DND-41 (cell line): ENCODE measurements at regions not wholly inside any gene's neighbourhood (a gene's known extent, or its start where the extent isn't known, plus 50 kb on each side); places are given as distances from the start of the nearest gene placed in this dataset.

Experiments
- ATAC-seq: fragments of 200-7000 bp; cut with Tn5 transposase; 3 replicates; pipeline ENCODE4 v1.9.1; 2021; ENCODE audit warnings: low read depth; ENCODE audit not compliant: insufficient read depth
- DNase-seq: peaks from one replicate; pipeline ENCODE4 v3.0.0-alpha.2; 2020
- H2AFZ ChIP-seq: 2 replicates; pipeline ENCODE4 v1.6.0; 2012; ENCODE audit warnings: low read depth, low read length
- H3K27ac ChIP-seq: 2 replicates; pipeline ENCODE4 v1.5.1; 2012; ENCODE audit warnings: low read length, inconsistent platforms
- H3K27me3 ChIP-seq: fragments of 200-600 bp; sonication (generic); 2 replicates; pipeline ENCODE4 v1.6.0; 2012; ENCODE audit warnings: low read length, mild to moderate bottlenecking, inconsistent platforms; ENCODE audit not compliant: insufficient read depth, poor library complexity
- H3K36me3 ChIP-seq: 2 replicates; pipeline ENCODE4 v1.5.1; 2012; ENCODE audit warnings: low read length, inconsistent platforms; ENCODE audit not compliant: insufficient read depth
- H3K4me1 ChIP-seq: 2 replicates; pipeline ENCODE4 v1.5.1; 2012; ENCODE audit warnings: mild to moderate bottlenecking, low read length; ENCODE audit not compliant: insufficient read depth
- H3K4me2 ChIP-seq: 2 replicates; pipeline ENCODE4 v1.6.0; 2012; ENCODE audit warnings: mild to moderate bottlenecking, moderate library complexity, low read length, inconsistent platforms; ENCODE audit not compliant: insufficient read depth
- H3K4me3 ChIP-seq, 2 experiments: fragments of 200-600 bp in 1 of 2; shearing (Covaris generic) in 1 of 2; 2 replicates each; pipeline ENCODE4 v1.5.1; 2012 to 2016; ENCODE audit warnings: inconsistent platforms in 2 of 2, low read length in 2 of 2, mild to moderate bottlenecking in 2 of 2, low read depth in 1 of 2, moderate library complexity in 1 of 2
- H3K79me2 ChIP-seq: 2 replicates; pipeline ENCODE4 v1.6.0; 2012; ENCODE audit warnings: low read length, inconsistent platforms; ENCODE audit not compliant: insufficient read depth
- H3K9ac ChIP-seq: 2 replicates; pipeline ENCODE4 v1.6.0; 2012; ENCODE audit warnings: low read depth, mild to moderate bottlenecking, inconsistent platforms, low read length, moderate library complexity
- H3K9me3 ChIP-seq: 2 replicates; pipeline ENCODE4 v1.5.1; 2012; ENCODE audit warnings: low read length, moderate library complexity, mild to moderate bottlenecking, inconsistent platforms; ENCODE audit not compliant: insufficient read depth, severe bottlenecking
- H4K20me1 ChIP-seq: 2 replicates; pipeline ENCODE4 v1.6.0; 2012; ENCODE audit warnings: low read length; ENCODE audit not compliant: insufficient read depth
- EZH2 ChIP-seq: IDR thresholded peaks from 3 replicates; pipeline ENCODE4 v1.6.1; 2012; ENCODE audit warnings: borderline replicate concordance, low read depth, mild to moderate bottlenecking, moderate library complexity, low read length, inconsistent platforms; ENCODE audit not compliant: severe bottlenecking
- TF ChIP-seq, protein P1 (sequence below): IDR thresholded peaks from 2 replicates; pipeline ENCODE4 v1.5.1; 2012; ENCODE audit warnings: borderline replicate concordance, low read length, moderate library complexity, mild to moderate bottlenecking; ENCODE audit not compliant: poor library complexity, severe bottlenecking; ENCODE audit errors: extremely low read depth

GRCh38 chr9:103992938-103993579 lies 101.0 kb upstream of the SMC2 start:
- Histone ChIP-seq H3K79me2 (no peaks in the 10 kb centered on the region), H4K20me1 (no peaks in the 10 kb centered on the region), H3K4me3 (no peak overlapping the region), H2AFZ (no peak overlapping the region), H3K27me3 (no peaks in the 10 kb centered on the region), H3K9me3 (no peaks in the 10 kb centered on the region), H3K4me2 (no peak overlapping the region), H3K36me3 (no peaks in the 10 kb centered on the region), H3K9ac (no peak overlapping the region), H3K4me1 (no peaks in the 10 kb centered on the region), H3K27ac (no peak overlapping the region)
- DNase-seq = no peak
- no peak for TF ChIP-seq EZH2
- TF ChIP-seq, protein P1, sequence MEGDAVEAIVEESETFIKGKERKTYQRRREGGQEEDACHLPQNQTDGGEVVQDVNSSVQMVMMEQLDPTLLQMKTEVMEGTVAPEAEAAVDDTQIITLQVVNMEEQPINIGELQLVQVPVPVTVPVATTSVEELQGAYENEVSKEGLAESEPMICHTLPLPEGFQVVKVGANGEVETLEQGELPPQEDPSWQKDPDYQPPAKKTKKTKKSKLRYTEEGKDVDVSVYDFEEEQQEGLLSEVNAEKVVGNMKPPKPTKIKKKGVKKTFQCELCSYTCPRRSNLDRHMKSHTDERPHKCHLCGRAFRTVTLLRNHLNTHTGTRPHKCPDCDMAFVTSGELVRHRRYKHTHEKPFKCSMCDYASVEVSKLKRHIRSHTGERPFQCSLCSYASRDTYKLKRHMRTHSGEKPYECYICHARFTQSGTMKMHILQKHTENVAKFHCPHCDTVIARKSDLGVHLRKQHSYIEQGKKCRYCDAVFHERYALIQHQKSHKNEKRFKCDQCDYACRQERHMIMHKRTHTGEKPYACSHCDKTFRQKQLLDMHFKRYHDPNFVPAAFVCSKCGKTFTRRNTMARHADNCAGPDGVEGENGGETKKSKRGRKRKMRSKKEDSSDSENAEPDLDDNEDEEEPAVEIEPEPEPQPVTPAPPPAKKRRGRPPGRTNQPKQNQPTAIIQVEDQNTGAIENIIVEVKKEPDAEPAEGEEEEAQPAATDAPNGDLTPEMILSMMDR = no peak
- no peak for ATAC-seq

DNA sequence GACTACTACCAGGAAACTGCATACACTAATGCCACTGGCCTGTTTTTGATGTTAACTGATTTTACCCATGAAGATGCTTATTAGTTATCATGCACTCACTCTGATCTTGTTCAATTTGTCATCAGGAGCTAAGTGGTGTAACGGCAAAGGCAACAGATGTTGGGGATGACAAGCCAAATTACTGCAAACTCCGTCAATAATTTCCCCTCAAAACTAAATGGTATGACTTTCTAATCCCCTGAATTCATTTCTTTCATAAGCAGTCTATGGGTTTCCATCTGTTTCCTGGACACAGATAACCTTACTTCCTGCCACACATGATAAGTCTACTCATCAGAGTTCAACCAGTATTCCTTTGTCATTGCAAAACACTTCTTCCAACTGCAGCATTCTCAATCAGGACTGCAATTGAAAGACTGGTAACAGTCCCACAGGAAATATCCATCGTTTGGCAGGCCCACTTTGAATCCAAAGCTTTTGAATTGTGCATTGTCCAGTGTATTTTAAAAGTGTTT lies 96.2 kb upstream of the SMC2 start:
- H3K4me2 ChIP-seq = no peak overlapping the region
- H3K36me3 ChIP-seq = no peaks in the 10 kb centered on the region
- no peaks in the 10 kb centered on the region for H4K20me1 ChIP-seq
- DNase-seq (no peak), ATAC-seq (no peak)
- H3K9ac ChIP-seq = no peak overlapping the region
- no peak overlapping the region for H3K4me3 ChIP-seq
- no peak overlapping the region for H2AFZ ChIP-seq
- H3K27ac ChIP-seq = no peak overlapping the region
- TF ChIP-seq, protein P1 = no peak
- TF ChIP-seq EZH2 = no peak
- no peaks in the 10 kb centered on the region for H3K9me3 ChIP-seq
- no peaks in the 10 kb centered on the region for H3K4me1 ChIP-seq
- H3K27me3 ChIP-seq = no peaks in the 10 kb centered on the region
- no peaks in the 10 kb centered on the region for H3K79me2 ChIP-seq

DNA sequence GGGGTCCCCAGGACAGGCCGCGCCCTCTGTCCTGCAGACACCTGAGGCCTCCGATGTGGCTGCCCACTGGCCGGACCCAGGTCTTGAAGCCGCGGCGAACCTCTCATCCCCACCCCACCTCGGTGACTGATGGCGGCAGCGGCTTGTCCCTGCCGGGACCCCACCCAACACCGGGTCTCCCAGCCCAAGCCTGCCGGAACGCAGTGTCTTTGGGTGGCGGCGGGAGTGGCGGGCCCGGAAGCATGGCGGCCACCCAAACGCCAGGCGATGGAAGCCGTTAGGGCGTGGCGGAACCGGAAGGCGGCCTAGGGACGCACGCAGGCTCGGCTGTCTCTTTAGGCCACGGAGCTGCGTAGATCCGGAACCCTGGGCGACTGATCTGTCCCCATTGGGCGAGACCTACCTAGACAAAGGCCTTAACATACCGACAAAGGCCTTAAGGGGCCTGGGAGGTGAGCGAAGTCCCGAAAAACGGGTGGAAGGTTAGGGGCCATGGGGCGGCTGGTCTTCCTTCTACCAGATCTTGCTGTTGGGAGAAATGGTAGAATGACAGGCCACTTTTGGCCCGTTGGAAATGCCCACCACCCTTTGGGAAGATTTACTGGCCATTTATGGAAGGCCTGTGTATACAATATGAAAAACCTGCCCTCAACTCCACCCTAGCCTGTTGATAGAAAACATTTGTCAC lies 94.6 kb upstream of the SMC2 start:
- no peaks in the 10 kb centered on the region for H4K20me1 ChIP-seq
- no peak for ATAC-seq
- H3K4me2 ChIP-seq = no peak overlapping the region
- TF ChIP-seq, protein P1 = no peak
- no peak for TF ChIP-seq EZH2
- H3K36me3 ChIP-seq = no peaks in the 10 kb centered on the region
- no peaks in the 10 kb centered on the region for H3K27me3 ChIP-seq
- no peak overlapping the region for H3K9ac ChIP-seq
- H3K9me3 ChIP-seq = no peaks in the 10 kb centered on the region
- no peak overlapping the region for H3K27ac ChIP-seq
- no peak overlapping the region for H3K4me3 ChIP-seq
- H2AFZ ChIP-seq = no peak overlapping the region
- no peaks in the 10 kb centered on the region for H3K4me1 ChIP-seq
- H3K79me2 ChIP-seq = no peaks in the 10 kb centered on the region
- no peak for DNase-seq

DNA sequence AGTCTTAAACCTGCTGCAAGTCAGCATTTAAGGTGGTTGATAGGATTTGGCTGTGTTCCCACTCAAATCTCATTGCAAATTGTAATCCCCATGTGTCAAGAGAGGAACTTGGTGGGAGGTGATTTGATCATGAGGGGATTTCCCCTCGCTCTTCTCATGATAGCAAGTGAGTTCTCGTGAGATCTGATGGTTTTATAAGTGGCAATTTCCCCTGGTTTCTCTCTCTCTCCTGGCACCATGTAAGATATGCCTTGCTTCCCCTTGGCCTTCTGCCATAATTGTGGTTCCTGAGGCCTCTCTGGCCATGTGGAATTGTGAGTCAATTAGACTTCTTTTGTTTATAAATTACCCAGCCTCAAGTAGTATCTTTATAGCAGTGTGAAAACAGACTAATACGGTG lies 84.3 kb upstream of the SMC2 start:
- H3K27me3 ChIP-seq = no peaks in the 10 kb centered on the region
- H2AFZ ChIP-seq = no peak overlapping the region
- no peak for TF ChIP-seq EZH2
- TF ChIP-seq, protein P1 = no peak
- H3K79me2 ChIP-seq = no peaks in the 10 kb centered on the region
- no peak overlapping the region for H3K4me3 ChIP-seq
- no peak for ATAC-seq
- H3K36me3 ChIP-seq = no peaks in the 10 kb centered on the region
- no peaks in the 10 kb centered on the region for H3K4me1 ChIP-seq
- H3K9ac ChIP-seq = no peak overlapping the region
- no peaks in the 10 kb centered on the region for H3K9me3 ChIP-seq
- no peaks in the 10 kb centered on the region for H4K20me1 ChIP-seq
- no peak overlapping the region for H3K27ac ChIP-seq
- H3K4me2 ChIP-seq = no peak overlapping the region
- no peak for DNase-seq
